SK-N-SH treated with all-trans-retinoic acid at 6 μM for 48 hours (cell line): ENCODE measurements at regions not wholly inside any gene's neighbourhood (a gene's known extent, or its start where the extent isn't known, plus 50 kb on each side); places are given as distances from the start of the nearest gene placed in this dataset.

Source experiments
- ATAC-seq: fragments of 200-7000 bp; cut with Tn5 transposase; 3 replicates; pipeline ENCODE4 v1.9.1; 2020; ENCODE audit warnings: mild to moderate bottlenecking, moderate library complexity
- ARNTL ChIP-seq: fragments of 450-650 bp; formaldehyde crosslinking; IDR thresholded peaks from 2 replicates; pipeline ENCODE4 v1.5.0; 2020; ENCODE audit warnings: low read depth, mild to moderate bottlenecking, moderate library complexity, borderline replicate concordance
- BACH2 ChIP-seq: fragments of 250-450 bp; sonication (Bioruptor Pico); IDR thresholded peaks from 2 replicates; pipeline ENCODE4 v1.9.0; 2021; ENCODE audit warnings: mild to moderate bottlenecking, borderline replicate concordance
- CSDC2 ChIP-seq: fragments of 250-450 bp; sonication (Bioruptor Pico); IDR thresholded peaks from 2 replicates; pipeline ENCODE4 v1.5.0; 2020; ENCODE audit warnings: mild to moderate bottlenecking, moderate library complexity
- ESRRG ChIP-seq: fragments of 250-450 bp; sonication (Bioruptor Pico); IDR thresholded peaks from 2 replicates; pipeline ENCODE4 v1.6.1; 2021; ENCODE audit warnings: mild to moderate bottlenecking
- GLIS3 ChIP-seq: fragments of 250-450 bp; sonication (Bioruptor Pico); IDR thresholded peaks from 2 replicates; pipeline ENCODE4 v1.5.0; 2020; ENCODE audit warnings: mild to moderate bottlenecking, moderate library complexity
- ISL1 ChIP-seq: fragments of 250-450 bp; sonication (Bioruptor Pico); IDR thresholded peaks from 2 replicates; pipeline ENCODE4 v2.1.2; 2022; ENCODE audit warnings: mild to moderate bottlenecking, moderate library complexity
- OSR1 ChIP-seq: fragments of 250-450 bp; sonication (Bioruptor Pico); IDR thresholded peaks from 2 replicates; pipeline ENCODE4 v1.8.0; 2022; ENCODE audit warnings: moderate library complexity, mild to moderate bottlenecking, inconsistent platforms
- POU6F1 ChIP-seq: fragments of 250-450 bp; sonication (Bioruptor Pico); IDR thresholded peaks from 2 replicates; pipeline ENCODE4 v1.8.0; 2021; ENCODE audit warnings: low read depth, mild to moderate bottlenecking, moderate library complexity, borderline replicate concordance
- PPARA ChIP-seq: fragments of 250-450 bp; sonication (Bioruptor Pico); IDR thresholded peaks from 2 replicates; pipeline ENCODE4 v1.5.0; 2020; ENCODE audit warnings: mild to moderate bottlenecking, borderline replicate concordance
- RARB ChIP-seq: fragments of 250-450 bp; sonication (Bioruptor Pico); IDR thresholded peaks from 2 replicates; pipeline ENCODE4 v1.8.0; 2021; ENCODE audit warnings: mild to moderate bottlenecking, moderate library complexity
- SNAI2 ChIP-seq: fragments of 250-450 bp; sonication (Bioruptor Pico); IDR thresholded peaks from 2 replicates; pipeline ENCODE4 v1.5.0; 2020; ENCODE audit warnings: mild to moderate bottlenecking, moderate library complexity
- TCF4 ChIP-seq: fragments of 250-450 bp; sonication (Bioruptor Pico); IDR thresholded peaks from 2 replicates; pipeline ENCODE4 v1.8.0; 2021; ENCODE audit warnings: mild to moderate bottlenecking, moderate library complexity, borderline replicate concordance
- TOX ChIP-seq: fragments of 250-450 bp; sonication (Bioruptor Pico); IDR thresholded peaks from 2 replicates; pipeline ENCODE4 v1.8.0; 2021; ENCODE audit warnings: mild to moderate bottlenecking, moderate library complexity, borderline replicate concordance
- ZC3H10 ChIP-seq: fragments of 250-450 bp; sonication (Bioruptor Pico); IDR thresholded peaks from 2 replicates; pipeline ENCODE4 v1.5.1; 2021; ENCODE audit warnings: mild to moderate bottlenecking, moderate library complexity
- ZFP3 ChIP-seq: fragments of 250-450 bp; sonication (Bioruptor Pico); IDR thresholded peaks from 2 replicates; pipeline ENCODE4 v1.5.0; 2020; ENCODE audit warnings: mild to moderate bottlenecking, moderate library complexity
- ZNF565 ChIP-seq: fragments of 450-650 bp; formaldehyde crosslinking; conservative IDR thresholded peaks from 2 replicates; pipeline ENCODE4 v1.5.0; 2020; ENCODE audit warnings: low read depth, mild to moderate bottlenecking, moderate library complexity
- ZNF70 ChIP-seq: fragments of 450-650 bp; formaldehyde crosslinking; IDR thresholded peaks from 2 replicates; pipeline ENCODE4 v1.5.0; 2020; ENCODE audit warnings: mild to moderate bottlenecking, moderate library complexity
- ZNF8 ChIP-seq: fragments of 450-650 bp; formaldehyde crosslinking; IDR thresholded peaks from 2 replicates; pipeline ENCODE4 v1.5.0; 2020; ENCODE audit warnings: mild to moderate bottlenecking, moderate library complexity
- TF ChIP-seq, protein P1 (sequence below): fragments of 250-450 bp; sonication (Bioruptor Pico); IDR thresholded peaks from 2 replicates; pipeline ENCODE4 v1.8.0; 2020; ENCODE audit warnings: mild to moderate bottlenecking, moderate library complexity, borderline replicate concordance
- TF ChIP-seq, protein P2 (sequence below): fragments of 250-450 bp; sonication (Bioruptor Pico); IDR thresholded peaks from 2 replicates; pipeline ENCODE4 v1.5.1; 2021; ENCODE audit warnings: mild to moderate bottlenecking, moderate library complexity
- TF ChIP-seq, protein P3 (sequence below): fragments of 250-450 bp; sonication (Bioruptor Pico); IDR thresholded peaks from 2 replicates; pipeline ENCODE4 v1.5.0; 2020; ENCODE audit warnings: mild to moderate bottlenecking, moderate library complexity
- TF ChIP-seq, protein P4 (sequence below): fragments of 250-450 bp; sonication (Bioruptor Pico); IDR thresholded peaks from 2 replicates; pipeline ENCODE4 v1.5.1; 2020; ENCODE audit warnings: low read depth, mild to moderate bottlenecking, moderate library complexity

- TF ChIP-seq ZFP3 (CRISPR knock-in tag) = no peak
- TF ChIP-seq ESRRG (CRISPR knock-in tag) = no peak
- no peak for TF ChIP-seq TOX
- TF ChIP-seq SNAI2 (CRISPR knock-in tag) = no peak
- TF ChIP-seq ISL1 = no peak
- no peak for TF ChIP-seq CSDC2 (CRISPR knock-in tag)
- TF ChIP-seq ZNF70 (CRISPR knock-in tag) = no peak
- TF ChIP-seq RARB = no peak
- no peak for TF ChIP-seq ARNTL (CRISPR knock-in tag)
- no peak for TF ChIP-seq PPARA (CRISPR knock-in tag)
- TF ChIP-seq GLIS3 (CRISPR knock-in tag) = no peak
- TF ChIP-seq, protein P1, sequence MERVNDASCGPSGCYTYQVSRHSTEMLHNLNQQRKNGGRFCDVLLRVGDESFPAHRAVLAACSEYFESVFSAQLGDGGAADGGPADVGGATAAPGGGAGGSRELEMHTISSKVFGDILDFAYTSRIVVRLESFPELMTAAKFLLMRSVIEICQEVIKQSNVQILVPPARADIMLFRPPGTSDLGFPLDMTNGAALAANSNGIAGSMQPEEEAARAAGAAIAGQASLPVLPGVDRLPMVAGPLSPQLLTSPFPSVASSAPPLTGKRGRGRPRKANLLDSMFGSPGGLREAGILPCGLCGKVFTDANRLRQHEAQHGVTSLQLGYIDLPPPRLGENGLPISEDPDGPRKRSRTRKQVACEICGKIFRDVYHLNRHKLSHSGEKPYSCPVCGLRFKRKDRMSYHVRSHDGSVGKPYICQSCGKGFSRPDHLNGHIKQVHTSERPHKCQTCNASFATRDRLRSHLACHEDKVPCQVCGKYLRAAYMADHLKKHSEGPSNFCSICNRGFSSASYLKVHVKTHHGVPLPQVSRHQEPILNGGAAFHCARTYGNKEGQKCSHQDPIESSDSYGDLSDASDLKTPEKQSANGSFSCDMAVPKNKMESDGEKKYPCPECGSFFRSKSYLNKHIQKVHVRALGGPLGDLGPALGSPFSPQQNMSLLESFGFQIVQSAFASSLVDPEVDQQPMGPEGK (CRISPR knock-in tag) = no peak
- TF ChIP-seq TCF4 (CRISPR knock-in tag) = no peak
- TF ChIP-seq, protein P2, sequence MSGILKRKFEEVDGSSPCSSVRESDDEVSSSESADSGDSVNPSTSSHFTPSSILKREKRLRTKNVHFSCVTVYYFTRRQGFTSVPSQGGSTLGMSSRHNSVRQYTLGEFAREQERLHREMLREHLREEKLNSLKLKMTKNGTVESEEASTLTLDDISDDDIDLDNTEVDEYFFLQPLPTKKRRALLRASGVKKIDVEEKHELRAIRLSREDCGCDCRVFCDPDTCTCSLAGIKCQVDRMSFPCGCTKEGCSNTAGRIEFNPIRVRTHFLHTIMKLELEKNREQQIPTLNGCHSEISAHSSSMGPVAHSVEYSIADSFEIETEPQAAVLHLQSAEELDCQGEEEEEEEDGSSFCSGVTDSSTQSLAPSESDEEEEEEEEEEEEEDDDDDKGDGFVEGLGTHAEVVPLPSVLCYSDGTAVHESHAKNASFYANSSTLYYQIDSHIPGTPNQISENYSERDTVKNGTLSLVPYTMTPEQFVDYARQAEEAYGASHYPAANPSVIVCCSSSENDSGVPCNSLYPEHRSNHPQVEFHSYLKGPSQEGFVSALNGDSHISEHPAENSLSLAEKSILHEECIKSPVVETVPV = no peak
- no peak for TF ChIP-seq ZNF565
- TF ChIP-seq POU6F1 (CRISPR knock-in tag) = no peak
- TF ChIP-seq, protein P3, sequence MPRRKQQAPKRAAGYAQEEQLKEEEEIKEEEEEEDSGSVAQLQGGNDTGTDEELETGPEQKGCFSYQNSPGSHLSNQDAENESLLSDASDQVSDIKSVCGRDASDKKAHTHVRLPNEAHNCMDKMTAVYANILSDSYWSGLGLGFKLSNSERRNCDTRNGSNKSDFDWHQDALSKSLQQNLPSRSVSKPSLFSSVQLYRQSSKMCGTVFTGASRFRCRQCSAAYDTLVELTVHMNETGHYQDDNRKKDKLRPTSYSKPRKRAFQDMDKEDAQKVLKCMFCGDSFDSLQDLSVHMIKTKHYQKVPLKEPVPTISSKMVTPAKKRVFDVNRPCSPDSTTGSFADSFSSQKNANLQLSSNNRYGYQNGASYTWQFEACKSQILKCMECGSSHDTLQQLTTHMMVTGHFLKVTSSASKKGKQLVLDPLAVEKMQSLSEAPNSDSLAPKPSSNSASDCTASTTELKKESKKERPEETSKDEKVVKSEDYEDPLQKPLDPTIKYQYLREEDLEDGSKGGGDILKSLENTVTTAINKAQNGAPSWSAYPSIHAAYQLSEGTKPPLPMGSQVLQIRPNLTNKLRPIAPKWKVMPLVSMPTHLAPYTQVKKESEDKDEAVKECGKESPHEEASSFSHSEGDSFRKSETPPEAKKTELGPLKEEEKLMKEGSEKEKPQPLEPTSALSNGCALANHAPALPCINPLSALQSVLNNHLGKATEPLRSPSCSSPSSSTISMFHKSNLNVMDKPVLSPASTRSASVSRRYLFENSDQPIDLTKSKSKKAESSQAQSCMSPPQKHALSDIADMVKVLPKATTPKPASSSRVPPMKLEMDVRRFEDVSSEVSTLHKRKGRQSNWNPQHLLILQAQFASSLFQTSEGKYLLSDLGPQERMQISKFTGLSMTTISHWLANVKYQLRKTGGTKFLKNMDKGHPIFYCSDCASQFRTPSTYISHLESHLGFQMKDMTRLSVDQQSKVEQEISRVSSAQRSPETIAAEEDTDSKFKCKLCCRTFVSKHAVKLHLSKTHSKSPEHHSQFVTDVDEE (CRISPR knock-in tag) = no peak
- TF ChIP-seq BACH2 (CRISPR knock-in tag) = no peak
- no peak for ATAC-seq
Measured at GRCh38 chr12:53803194-53803593, 51.4 kb upstream of the CISTR start.

DNA sequence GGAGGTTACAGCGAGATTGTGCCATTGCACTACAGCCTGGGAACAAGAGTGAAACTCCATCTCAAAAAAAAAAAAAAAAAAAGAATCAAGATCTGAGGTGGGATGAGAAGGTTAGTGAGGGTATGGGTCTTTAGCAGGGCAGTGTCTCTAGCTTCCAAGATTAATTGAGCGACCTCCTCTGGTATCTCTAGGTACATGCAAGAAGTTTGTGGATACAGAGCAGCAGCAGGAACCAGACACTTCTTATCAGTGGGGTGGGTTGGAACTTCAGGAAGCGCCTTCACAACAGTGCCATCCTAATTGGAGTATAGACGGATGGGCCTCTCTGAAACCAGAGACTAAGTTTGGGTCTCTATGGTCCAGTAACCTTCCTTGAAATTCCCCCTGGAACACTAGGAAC, 51.9 kb upstream of the CISTR start:
- TF ChIP-seq SNAI2 (CRISPR knock-in tag) = no peak
- no peak for TF ChIP-seq ZNF8
- no peak for TF ChIP-seq POU6F1 (CRISPR knock-in tag)
- TF ChIP-seq, protein P3 (CRISPR knock-in tag) = no peak
- no peak for TF ChIP-seq ESRRG (CRISPR knock-in tag)
- no peak for TF ChIP-seq PPARA (CRISPR knock-in tag)
- TF ChIP-seq CSDC2 (CRISPR knock-in tag) = no peak
- no peak for TF ChIP-seq GLIS3 (CRISPR knock-in tag)
- TF ChIP-seq, protein P4, sequence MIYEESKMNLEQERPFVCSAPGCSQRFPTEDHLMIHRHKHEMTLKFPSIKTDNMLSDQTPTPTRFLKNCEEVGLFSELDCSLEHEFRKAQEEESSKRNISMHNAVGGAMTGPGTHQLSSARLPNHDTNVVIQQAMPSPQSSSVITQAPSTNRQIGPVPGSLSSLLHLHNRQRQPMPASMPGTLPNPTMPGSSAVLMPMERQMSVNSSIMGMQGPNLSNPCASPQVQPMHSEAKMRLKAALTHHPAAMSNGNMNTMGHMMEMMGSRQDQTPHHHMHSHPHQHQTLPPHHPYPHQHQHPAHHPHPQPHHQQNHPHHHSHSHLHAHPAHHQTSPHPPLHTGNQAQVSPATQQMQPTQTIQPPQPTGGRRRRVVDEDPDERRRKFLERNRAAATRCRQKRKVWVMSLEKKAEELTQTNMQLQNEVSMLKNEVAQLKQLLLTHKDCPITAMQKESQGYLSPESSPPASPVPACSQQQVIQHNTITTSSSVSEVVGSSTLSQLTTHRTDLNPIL = no peak
- no peak for TF ChIP-seq ZC3H10
- TF ChIP-seq, protein P2 = no peak
- no peak for TF ChIP-seq ZNF70 (CRISPR knock-in tag)
- no peak for TF ChIP-seq ZFP3 (CRISPR knock-in tag)
- TF ChIP-seq, protein P1 (CRISPR knock-in tag) = no peak
- no peak for TF ChIP-seq RARB
- TF ChIP-seq OSR1 (CRISPR knock-in tag) = no peak
- no peak for ATAC-seq
